Coronary artery (tissue), 2 donors: ENCODE measurements at regions not wholly inside any gene's neighbourhood (a gene's known extent, or its start where the extent isn't known, plus 50 kb on each side); places are given as distances from the start of the nearest gene placed in this dataset.
"Not testable (repeated sequence)": the region's sequence is repeated elsewhere in the genome, so short reads cannot be mapped to it uniquely, and the experiment has no call there.

Source experiments
- DNase-seq: peaks from one replicate; pipeline ENCODE4 v3.0.0-alpha.2; 2017; ENCODE audit warnings: low spot score
- H3K27ac ChIP-seq, 2 donors: fragments of 200-600 bp; sonication (generic); one replicate each; pipeline ENCODE4 v1.5.1; 2016 to 2019
- H3K4me3 ChIP-seq: fragments of 200-600 bp; sonication (generic); 2 replicates; pipeline ENCODE4 v1.5.1; 2016; ENCODE audit warnings: mild to moderate bottlenecking, moderate library complexity
- CTCF ChIP-seq: fragments of 200-600 bp; sonication (generic); IDR thresholded peaks from one replicate; pipeline ENCODE4 v1.5.1; 2019; ENCODE audit warnings: antibody characterized with exemption

- Histone ChIP-seq H3K4me3 (no peak overlapping the region), H3K27ac (no peak overlapping the region)
- TF ChIP-seq CTCF = no peak
- DNase-seq = no peak
Observed at GRCh38 chr13:21282065-21282464, 105.6 kb downstream of the MRPL57 start.

GRCh38 chr13:21287331-21287907, 111.0 kb downstream of the MRPL57 start:
- Histone ChIP-seq H3K27ac (no peak overlapping the region), H3K4me3 (no peak overlapping the region)
- no peak for DNase-seq
- no peak for TF ChIP-seq CTCF

GRCh38 chr13:21289475-21289874, 113.0 kb downstream of the MRPL57 start:
- no peak for DNase-seq
- TF ChIP-seq CTCF = no peak
- no peak overlapping the region for H3K4me3 ChIP-seq
- no peak overlapping the region for H3K27ac ChIP-seq

- not testable (repeated sequence) for DNase-seq, H3K27ac ChIP-seq, H3K4me3 ChIP-seq
Observed at GRCh38 chr13:21290442-21291002, 114.1 kb downstream of the MRPL57 start.

- no peak overlapping the region for H3K27ac ChIP-seq
- no peak for DNase-seq
- no peak overlapping the region for H3K4me3 ChIP-seq
- no peak for TF ChIP-seq CTCF
Observed at GRCh38 chr13:21291840-21292239, 115.4 kb downstream of the MRPL57 start.

GRCh38 chr13:21296991-21297390, 120.5 kb downstream of the MRPL57 start:
- peak overlapping the region; percentile 29 to 72 for H3K27ac ChIP-seq
- H3K4me3 ChIP-seq, DNase-seq: not testable (repeated sequence)

- Histone ChIP-seq H3K4me3 (peak overlapping the region; percentile 86), H3K27ac (peak overlapping the region; percentile 29 to 72)
- DNase-seq = no peak
- TF ChIP-seq CTCF = no peak
Observed at GRCh38 chr13:21297447-21297846, 121.0 kb downstream of the MRPL57 start.

- DNase-seq = peak; percentile 86
- Histone ChIP-seq H3K27ac (peak overlapping the region; percentile 37 to 72), H3K4me3 (peak overlapping the region; percentile 86)
- TF ChIP-seq CTCF = peak; percentile 80
Observed at GRCh38 chr13:21297914-21298831, 121.7 kb downstream of the MRPL57 start.
